ENCODE measurements at regions not wholly inside any gene's neighbourhood (a gene's known extent, or its start where the extent isn't known, plus 50 kb on each side); places are given as distances from the start of the nearest gene placed in this dataset.

DNA sequence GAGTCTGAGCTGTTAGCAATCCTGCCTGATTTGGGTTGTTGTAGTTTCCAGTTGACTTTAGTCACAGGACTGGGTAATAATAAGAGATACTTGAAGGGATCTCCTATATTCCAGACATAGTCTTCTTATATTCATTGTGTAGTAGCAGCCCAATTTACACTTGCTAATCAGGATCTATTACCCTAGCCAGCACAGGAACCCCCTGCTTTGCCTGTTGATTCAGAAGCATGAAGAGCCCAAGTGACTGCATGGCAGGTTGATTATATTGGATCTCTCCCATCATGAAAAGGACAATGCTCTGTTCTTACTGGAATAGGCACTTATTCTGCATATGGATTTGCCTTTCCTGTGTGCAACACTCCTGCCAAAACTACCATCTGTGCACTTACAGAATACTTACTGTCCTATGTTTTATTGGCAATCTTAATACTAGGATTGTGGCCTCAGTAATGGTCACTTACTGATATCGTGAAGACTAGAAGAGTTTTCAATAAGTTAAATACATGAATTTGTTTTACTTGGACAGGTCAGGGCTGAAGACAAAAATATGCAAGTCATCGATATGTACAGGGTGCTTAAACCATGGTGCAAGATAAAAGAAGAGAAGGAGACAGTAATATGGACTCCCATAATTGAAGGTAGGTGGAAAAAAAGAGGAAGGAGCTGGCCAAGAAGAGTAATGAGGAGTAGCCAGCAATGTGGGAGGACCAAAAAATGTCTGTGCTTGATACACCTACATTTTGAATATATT is 304.1 kb downstream of the MCTP2 start:
- no peak for FAIRE-seq
- TF ChIP-seq CTCF (IDR thresholded peaks at IDR 0.05; ENCODE audit: insufficient read depth, low read length, severe bottlenecking): no peak
- no peak overlapping the region for H3K4me3 ChIP-seq (ENCODE audit: low read depth, low read length)
- no peaks in the 10 kb centered on the region for H3K27me3 ChIP-seq (ENCODE audit: control insufficient read depth, insufficient read depth, low read length)
- H3K36me3 ChIP-seq (ENCODE audit: control insufficient read depth, insufficient read depth, low read length): no peaks in the 10 kb centered on the region
- no peak for DNase-seq (ENCODE audit: low read depth)

GRCh38 chr15:94536549-94536948 is 305.2 kb downstream of the MCTP2 start:
- no peak for TF ChIP-seq CTCF (IDR thresholded peaks at IDR 0.05; ENCODE audit: insufficient read depth, low read length, severe bottlenecking)
- FAIRE-seq (no peak), DNase-seq (ENCODE audit: low read depth) (no peak)
- Histone ChIP-seq H3K4me3 (ENCODE audit: low read depth, low read length) (no peak overlapping the region), H3K36me3 (ENCODE audit: control insufficient read depth, insufficient read depth, low read length) (no peaks in the 10 kb centered on the region), H3K27me3 (ENCODE audit: control insufficient read depth, insufficient read depth, low read length) (no peaks in the 10 kb centered on the region)

GRCh38 chr15:94538280-94538679 is 306.9 kb downstream of the MCTP2 start:
- no peak overlapping the region for H3K4me3 ChIP-seq (ENCODE audit: low read depth, low read length)
- no peaks in the 10 kb centered on the region for H3K27me3 ChIP-seq (ENCODE audit: control insufficient read depth, insufficient read depth, low read length)
- TF ChIP-seq CTCF (IDR thresholded peaks at IDR 0.05; ENCODE audit: insufficient read depth, low read length, severe bottlenecking): no peak
- DNase-seq (ENCODE audit: low read depth) (no peak), FAIRE-seq (no peak)
- H3K36me3 ChIP-seq (ENCODE audit: control insufficient read depth, insufficient read depth, low read length): no peaks in the 10 kb centered on the region

DNA sequence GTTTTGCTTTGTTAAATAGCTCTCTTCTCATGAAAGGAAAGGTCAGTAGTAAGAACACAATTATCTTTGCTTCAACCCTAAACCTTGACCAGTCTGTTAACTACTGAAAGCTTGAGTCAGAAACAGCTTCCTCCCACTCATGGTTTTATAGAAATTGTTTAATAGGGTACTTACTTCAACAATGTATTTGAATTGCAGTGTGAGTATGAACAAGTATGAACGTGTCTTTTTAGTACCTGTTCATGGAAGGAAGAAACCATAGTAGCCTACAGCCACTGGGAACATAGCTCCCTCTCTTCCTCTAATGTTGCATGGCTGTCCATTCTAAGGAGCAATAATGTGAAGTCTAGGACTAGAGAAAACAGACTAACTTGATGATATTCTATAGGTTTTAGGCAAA is 311.0 kb downstream of the MCTP2 start:
- TF ChIP-seq CTCF (IDR thresholded peaks at IDR 0.05; ENCODE audit: insufficient read depth, low read length, severe bottlenecking): no peak
- DNase-seq (ENCODE audit: low read depth) (peak; percentile 64), FAIRE-seq (no peak)
- Histone ChIP-seq H3K4me3 (ENCODE audit: low read depth, low read length) (no peak overlapping the region), H3K36me3 (ENCODE audit: control insufficient read depth, insufficient read depth, low read length) (no peaks in the 10 kb centered on the region), H3K27me3 (ENCODE audit: control insufficient read depth, insufficient read depth, low read length) (no peaks in the 10 kb centered on the region)

DNA sequence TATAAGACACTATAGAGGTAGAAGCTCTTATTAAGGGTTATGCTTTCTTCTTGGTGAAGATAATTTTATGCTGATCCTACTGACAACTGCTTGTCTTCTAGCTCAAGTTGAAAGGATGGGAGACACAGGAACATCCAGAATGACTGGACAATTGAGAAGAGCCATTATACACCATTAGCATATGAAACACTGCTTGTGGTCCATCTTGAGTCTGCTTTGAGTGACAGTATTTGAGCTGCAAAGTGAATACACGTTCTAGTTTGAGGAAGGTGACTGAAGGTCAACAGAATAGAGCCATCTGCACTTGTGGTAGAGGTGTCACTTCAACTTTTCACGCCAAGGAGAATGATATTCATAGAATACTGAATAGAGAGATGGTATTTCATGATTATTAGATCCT is 315.4 kb downstream of the MCTP2 start:
- no peaks in the 10 kb centered on the region for H3K27me3 ChIP-seq (ENCODE audit: control insufficient read depth, insufficient read depth, low read length)
- FAIRE-seq: no peak
- no peak overlapping the region for H3K4me3 ChIP-seq (ENCODE audit: low read depth, low read length)
- no peak for DNase-seq (ENCODE audit: low read depth)
- H3K36me3 ChIP-seq (ENCODE audit: control insufficient read depth, insufficient read depth, low read length): no peaks in the 10 kb centered on the region
- no peak for TF ChIP-seq CTCF (IDR thresholded peaks at IDR 0.05; ENCODE audit: insufficient read depth, low read length, severe bottlenecking)

- DNase-seq (ENCODE audit: low read depth) (no peak), FAIRE-seq (no peak)
- Histone ChIP-seq H3K36me3 (ENCODE audit: control insufficient read depth, insufficient read depth, low read length) (no peaks in the 10 kb centered on the region), H3K27me3 (ENCODE audit: control insufficient read depth, insufficient read depth, low read length) (no peaks in the 10 kb centered on the region), H3K4me3 (ENCODE audit: low read depth, low read length) (no peak overlapping the region)
- TF ChIP-seq CTCF (IDR thresholded peaks at IDR 0.05; ENCODE audit: insufficient read depth, low read length, severe bottlenecking): no peak
Observed at GRCh38 chr15:94547711-94548110, 316.4 kb downstream of the MCTP2 start.
